K562 (cell line): ENCODE measurements at regions not wholly inside any gene's neighbourhood (a gene's known extent, or its start where the extent isn't known, plus 50 kb on each side); places are given as distances from the start of the nearest gene placed in this dataset.

Source experiments
- ARID3B ChIP-seq: fragments of 250-450 bp; sonication (Bioruptor Pico); IDR thresholded peaks from 2 replicates; pipeline ENCODE4 v1.4.0; 2020; ENCODE audit warnings: borderline replicate concordance
- BDP1 ChIP-seq: IDR thresholded peaks from 3 replicates; pipeline ENCODE4 v1.6.1; 2011; ENCODE audit not compliant: insufficient read length, insufficient read depth
- CHD2 ChIP-seq: IDR thresholded peaks from 2 replicates; pipeline ENCODE4 v1.6.1; 2011; ENCODE audit warnings: low read depth, low read length
- CTCF ChIP-seq, 3 experiments: IDR thresholded peaks in 2 of 3; conservative IDR thresholded peaks in 1 of 3; 2 replicates each; pipeline ENCODE4 v1.5.1; 2011 to 2012; ENCODE audit warnings: low read length in 3 of 3, mild to moderate bottlenecking in 3 of 3, control low read depth in 2 of 3, improper control_type of control experiment in 1 of 3, inconsistent platforms in 1 of 3, low read depth in 1 of 3, mixed read lengths in 1 of 3, moderate library complexity in 1 of 3; ENCODE audit not compliant: insufficient read depth in 2 of 3
- HDAC6 ChIP-seq: IDR thresholded peaks from 2 replicates; pipeline ENCODE4 v1.6.1; 2012; ENCODE audit warnings: low read depth, mild to moderate bottlenecking, control low read depth, inconsistent platforms, low read length, moderate library complexity
- HNRNPL ChIP-seq: fragments of 200-400 bp; formaldehyde crosslinking; IDR thresholded peaks from 2 replicates; pipeline ENCODE4 v1.6.1; 2017; ENCODE audit warnings: low read depth, mild to moderate bottlenecking, low read length
- KLF16 ChIP-seq: IDR thresholded peaks from 2 replicates; pipeline ENCODE4 v1.6.1; 2016; ENCODE audit warnings: antibody characterized with exemption
- MAFF ChIP-seq: IDR thresholded peaks from 2 replicates; pipeline ENCODE4 v1.6.1; 2012; ENCODE audit warnings: low read length, improper control_type of control experiment
- NR1H2 ChIP-seq: sonication (generic); formaldehyde crosslinking; IDR thresholded peaks from 2 replicates; pipeline ENCODE4 v1.4.0; 2020; ENCODE audit warnings: mild to moderate bottlenecking, missing genetic modification reagents
- POLR2A ChIP-seq: fragments of 450-650 bp; conservative IDR thresholded peaks from 2 replicates; pipeline ENCODE4 v1.6.1; 2016
- PRMT5 ChIP-seq: sonication (generic); formaldehyde crosslinking; IDR thresholded peaks from 2 replicates; pipeline ENCODE4 v1.5.0; 2020; ENCODE audit warnings: missing genetic modification reagents
- SMAD3 ChIP-seq: fragments of 450-650 bp; formaldehyde crosslinking; conservative IDR thresholded peaks from 2 replicates; pipeline ENCODE4 v1.4.0; 2020; ENCODE audit warnings: mild to moderate bottlenecking
- ZNF41 ChIP-seq: fragments of 250-450 bp; sonication (Bioruptor Pico); conservative IDR thresholded peaks from 2 replicates; pipeline ENCODE4 v1.4.0; 2020; ENCODE audit warnings: mild to moderate bottlenecking
- TF ChIP-seq, protein P1 (sequence below): fragments of 450-650 bp; IDR thresholded peaks from 2 replicates; pipeline ENCODE4 v1.6.1; 2016; ENCODE audit warnings: mild to moderate bottlenecking, moderate library complexity

GRCh38 chr10:131781076-131781475 lies 119.7 kb upstream of the PPP2R2D start:
- TF ChIP-seq POLR2A (no peak), HNRNPL (no peak), CHD2 (no peak), MAFF (no peak), PRMT5 (CRISPR knock-in tag) (no peak), ZNF41 (no peak), ARID3B (no peak), CTCF (IDR thresholded peaks at IDR 0.05 in 2 of 3, conservative IDR thresholded peaks at IDR 0.05 in 1 of 3; ENCODE audit: insufficient read depth in 2 of 3, low read depth in 1 of 3, low read length in 3 of 3) (no peak), NR1H2 (CRISPR knock-in tag) (no peak), HDAC6 (no peak), BDP1 (no peak), SMAD3 (no peak), KLF16 (no peak)
- TF ChIP-seq, protein P1, sequence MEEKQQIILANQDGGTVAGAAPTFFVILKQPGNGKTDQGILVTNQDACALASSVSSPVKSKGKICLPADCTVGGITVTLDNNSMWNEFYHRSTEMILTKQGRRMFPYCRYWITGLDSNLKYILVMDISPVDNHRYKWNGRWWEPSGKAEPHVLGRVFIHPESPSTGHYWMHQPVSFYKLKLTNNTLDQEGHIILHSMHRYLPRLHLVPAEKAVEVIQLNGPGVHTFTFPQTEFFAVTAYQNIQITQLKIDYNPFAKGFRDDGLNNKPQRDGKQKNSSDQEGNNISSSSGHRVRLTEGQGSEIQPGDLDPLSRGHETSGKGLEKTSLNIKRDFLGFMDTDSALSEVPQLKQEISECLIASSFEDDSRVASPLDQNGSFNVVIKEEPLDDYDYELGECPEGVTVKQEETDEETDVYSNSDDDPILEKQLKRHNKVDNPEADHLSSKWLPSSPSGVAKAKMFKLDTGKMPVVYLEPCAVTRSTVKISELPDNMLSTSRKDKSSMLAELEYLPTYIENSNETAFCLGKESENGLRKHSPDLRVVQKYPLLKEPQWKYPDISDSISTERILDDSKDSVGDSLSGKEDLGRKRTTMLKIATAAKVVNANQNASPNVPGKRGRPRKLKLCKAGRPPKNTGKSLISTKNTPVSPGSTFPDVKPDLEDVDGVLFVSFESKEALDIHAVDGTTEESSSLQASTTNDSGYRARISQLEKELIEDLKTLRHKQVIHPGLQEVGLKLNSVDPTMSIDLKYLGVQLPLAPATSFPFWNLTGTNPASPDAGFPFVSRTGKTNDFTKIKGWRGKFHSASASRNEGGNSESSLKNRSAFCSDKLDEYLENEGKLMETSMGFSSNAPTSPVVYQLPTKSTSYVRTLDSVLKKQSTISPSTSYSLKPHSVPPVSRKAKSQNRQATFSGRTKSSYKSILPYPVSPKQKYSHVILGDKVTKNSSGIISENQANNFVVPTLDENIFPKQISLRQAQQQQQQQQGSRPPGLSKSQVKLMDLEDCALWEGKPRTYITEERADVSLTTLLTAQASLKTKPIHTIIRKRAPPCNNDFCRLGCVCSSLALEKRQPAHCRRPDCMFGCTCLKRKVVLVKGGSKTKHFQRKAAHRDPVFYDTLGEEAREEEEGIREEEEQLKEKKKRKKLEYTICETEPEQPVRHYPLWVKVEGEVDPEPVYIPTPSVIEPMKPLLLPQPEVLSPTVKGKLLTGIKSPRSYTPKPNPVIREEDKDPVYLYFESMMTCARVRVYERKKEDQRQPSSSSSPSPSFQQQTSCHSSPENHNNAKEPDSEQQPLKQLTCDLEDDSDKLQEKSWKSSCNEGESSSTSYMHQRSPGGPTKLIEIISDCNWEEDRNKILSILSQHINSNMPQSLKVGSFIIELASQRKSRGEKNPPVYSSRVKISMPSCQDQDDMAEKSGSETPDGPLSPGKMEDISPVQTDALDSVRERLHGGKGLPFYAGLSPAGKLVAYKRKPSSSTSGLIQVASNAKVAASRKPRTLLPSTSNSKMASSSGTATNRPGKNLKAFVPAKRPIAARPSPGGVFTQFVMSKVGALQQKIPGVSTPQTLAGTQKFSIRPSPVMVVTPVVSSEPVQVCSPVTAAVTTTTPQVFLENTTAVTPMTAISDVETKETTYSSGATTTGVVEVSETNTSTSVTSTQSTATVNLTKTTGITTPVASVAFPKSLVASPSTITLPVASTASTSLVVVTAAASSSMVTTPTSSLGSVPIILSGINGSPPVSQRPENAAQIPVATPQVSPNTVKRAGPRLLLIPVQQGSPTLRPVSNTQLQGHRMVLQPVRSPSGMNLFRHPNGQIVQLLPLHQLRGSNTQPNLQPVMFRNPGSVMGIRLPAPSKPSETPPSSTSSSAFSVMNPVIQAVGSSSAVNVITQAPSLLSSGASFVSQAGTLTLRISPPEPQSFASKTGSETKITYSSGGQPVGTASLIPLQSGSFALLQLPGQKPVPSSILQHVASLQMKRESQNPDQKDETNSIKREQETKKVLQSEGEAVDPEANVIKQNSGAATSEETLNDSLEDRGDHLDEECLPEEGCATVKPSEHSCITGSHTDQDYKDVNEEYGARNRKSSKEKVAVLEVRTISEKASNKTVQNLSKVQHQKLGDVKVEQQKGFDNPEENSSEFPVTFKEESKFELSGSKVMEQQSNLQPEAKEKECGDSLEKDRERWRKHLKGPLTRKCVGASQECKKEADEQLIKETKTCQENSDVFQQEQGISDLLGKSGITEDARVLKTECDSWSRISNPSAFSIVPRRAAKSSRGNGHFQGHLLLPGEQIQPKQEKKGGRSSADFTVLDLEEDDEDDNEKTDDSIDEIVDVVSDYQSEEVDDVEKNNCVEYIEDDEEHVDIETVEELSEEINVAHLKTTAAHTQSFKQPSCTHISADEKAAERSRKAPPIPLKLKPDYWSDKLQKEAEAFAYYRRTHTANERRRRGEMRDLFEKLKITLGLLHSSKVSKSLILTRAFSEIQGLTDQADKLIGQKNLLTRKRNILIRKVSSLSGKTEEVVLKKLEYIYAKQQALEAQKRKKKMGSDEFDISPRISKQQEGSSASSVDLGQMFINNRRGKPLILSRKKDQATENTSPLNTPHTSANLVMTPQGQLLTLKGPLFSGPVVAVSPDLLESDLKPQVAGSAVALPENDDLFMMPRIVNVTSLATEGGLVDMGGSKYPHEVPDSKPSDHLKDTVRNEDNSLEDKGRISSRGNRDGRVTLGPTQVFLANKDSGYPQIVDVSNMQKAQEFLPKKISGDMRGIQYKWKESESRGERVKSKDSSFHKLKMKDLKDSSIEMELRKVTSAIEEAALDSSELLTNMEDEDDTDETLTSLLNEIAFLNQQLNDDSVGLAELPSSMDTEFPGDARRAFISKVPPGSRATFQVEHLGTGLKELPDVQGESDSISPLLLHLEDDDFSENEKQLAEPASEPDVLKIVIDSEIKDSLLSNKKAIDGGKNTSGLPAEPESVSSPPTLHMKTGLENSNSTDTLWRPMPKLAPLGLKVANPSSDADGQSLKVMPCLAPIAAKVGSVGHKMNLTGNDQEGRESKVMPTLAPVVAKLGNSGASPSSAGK: no peak
